Activated naive CD4-positive, alpha-beta T cell treated with anti-CD3 and anti-CD28 coated beads for 36 hours (primary cell): ENCODE measurements at regions not wholly inside any gene's neighbourhood (a gene's known extent, or its start where the extent isn't known, plus 50 kb on each side); places are given as distances from the start of the nearest gene placed in this dataset.

Experiments used
- CTCF ChIA-PET: fragments of 350-600 bp; sonication (Branson Sonifier 250); formaldehyde crosslinking; loops from one replicate; lab custom pipeline; 2021; ENCODE audit warnings: antibody characterized with exemption; lab: Charles Lee
- DNase-seq: peaks from one replicate; pipeline ENCODE4 v3.0.0-alpha.2; 2020
- H3K27ac Mint-ChIP-seq: one replicate; pipeline ENCODE4 v1.8.0; 2021; ENCODE audit warnings: mild to moderate bottlenecking, mixed read lengths
- H3K27me3 Mint-ChIP-seq: one replicate; pipeline ENCODE4 v1.8.0; 2021; ENCODE audit warnings: low read depth, mixed read lengths
- H3K36me3 Mint-ChIP-seq: one replicate; pipeline ENCODE4 v1.8.0; 2021; ENCODE audit warnings: low read depth, mixed read lengths
- H3K4me1 Mint-ChIP-seq: one replicate; pipeline ENCODE4 v1.8.0; 2021; ENCODE audit warnings: low read depth, mixed read lengths
- H3K4me3 Mint-ChIP-seq: one replicate; pipeline ENCODE4 v1.8.0; 2021; ENCODE audit warnings: mild to moderate bottlenecking, moderate library complexity, mixed read lengths
- H3K9me3 Mint-ChIP-seq: one replicate; pipeline ENCODE4 v1.8.0; 2021; ENCODE audit warnings: mixed read lengths
- intact Hi-C: fragments of 100-400 bp; cut with micrococcal nuclease; formaldehyde crosslinking; loops from one replicate; pipeline ENCODE4 v1.15.1; 2023

DNA sequence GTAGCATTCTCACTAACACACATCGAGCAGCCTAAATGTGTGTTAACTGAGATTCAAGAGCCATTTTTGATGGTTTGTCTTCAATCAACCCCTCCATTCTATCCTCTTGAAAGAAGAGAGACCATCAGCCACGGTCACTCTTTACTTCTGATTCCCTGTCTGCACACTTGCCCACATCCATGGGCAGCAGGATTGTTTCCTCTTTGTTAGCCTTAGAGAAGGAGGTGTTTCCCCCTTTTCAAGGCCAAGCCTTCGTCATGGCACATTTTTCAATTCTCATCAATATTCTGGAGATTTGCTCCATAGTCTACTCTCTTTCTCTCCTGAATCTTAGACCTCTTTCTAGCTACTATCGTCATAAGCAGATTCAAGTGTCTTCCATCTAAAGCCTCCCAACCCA is 522.4 kb upstream of the NAALADL2 start:
- no peak overlapping the region for H3K4me3 Mint-ChIP-seq
- DNase-seq: no peak
- H3K27me3 Mint-ChIP-seq: no peaks in the 10 kb centered on the region
- H3K4me1 Mint-ChIP-seq: no peaks in the 10 kb centered on the region
- no peaks in the 10 kb centered on the region for H3K36me3 Mint-ChIP-seq
- no peak overlapping the region for H3K27ac Mint-ChIP-seq
- H3K9me3 Mint-ChIP-seq: no peaks in the 10 kb centered on the region
- CTCF ChIA-PET: no interaction called here
- intact Hi-C loops: no loop called here

DNA sequence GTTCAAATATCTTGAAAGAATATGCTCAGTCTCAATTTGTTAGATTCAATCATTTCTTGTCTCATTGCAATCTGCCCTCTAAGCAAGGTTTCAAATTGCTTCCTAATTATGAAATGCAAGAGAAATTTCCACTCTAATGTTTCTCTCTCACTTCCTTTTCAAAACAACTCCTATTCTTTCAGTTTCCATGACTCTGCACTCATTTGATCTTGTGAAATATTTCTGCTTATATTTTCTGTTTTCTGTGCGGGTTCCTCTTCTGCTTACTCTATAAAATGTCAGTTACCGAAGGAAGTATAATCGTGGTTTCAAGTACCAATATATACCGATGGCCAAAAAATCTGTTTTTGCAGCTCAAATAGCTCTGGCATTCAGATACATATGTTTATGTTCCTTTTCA is 521.9 kb upstream of the NAALADL2 start:
- H3K9me3 Mint-ChIP-seq: no peaks in the 10 kb centered on the region
- no peak overlapping the region for H3K27ac Mint-ChIP-seq

DNA sequence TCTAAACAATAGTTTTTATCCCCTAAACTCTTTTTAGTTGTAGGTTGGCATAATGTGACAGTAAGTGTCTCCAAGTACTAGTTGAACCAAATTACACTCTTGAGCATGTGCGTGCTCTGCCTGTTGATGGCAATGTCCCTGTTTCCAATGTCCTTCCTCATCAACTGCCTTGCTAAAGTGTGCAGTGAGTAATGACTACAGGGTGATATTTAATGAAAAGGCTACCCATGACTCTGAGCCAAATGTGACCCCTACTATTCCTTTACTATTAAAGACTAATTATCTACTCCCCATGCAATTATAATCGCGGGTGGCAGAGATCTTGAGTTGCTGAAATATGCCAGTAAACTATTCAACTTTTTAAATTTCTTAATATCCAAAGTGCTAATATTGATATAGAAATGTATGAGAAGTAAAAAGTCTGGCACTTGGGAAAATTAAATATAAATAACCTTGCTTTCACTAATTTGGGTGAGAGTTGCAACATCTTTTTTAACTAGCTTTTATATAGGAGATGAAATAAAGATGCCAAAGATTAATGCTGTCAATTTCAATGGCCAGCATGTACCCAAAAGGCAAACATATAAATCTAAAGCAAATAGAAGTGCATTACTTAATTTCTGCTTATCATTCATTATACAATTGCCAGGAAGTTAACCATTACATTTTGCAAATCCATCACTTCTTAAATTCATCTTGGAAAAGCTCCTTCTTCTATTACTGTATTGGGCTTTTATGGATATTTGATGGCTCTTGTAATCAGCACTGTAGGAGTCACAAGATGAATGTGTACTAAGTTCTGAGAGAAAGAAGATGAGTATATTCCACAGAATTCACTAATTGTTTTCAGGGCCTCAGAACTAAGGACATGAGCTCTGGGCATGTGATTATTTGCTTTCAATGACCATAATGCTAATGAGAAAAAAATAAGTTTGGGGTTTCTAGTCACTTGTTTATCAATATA is 518.2 kb upstream of the NAALADL2 start:
- no peaks in the 10 kb centered on the region for H3K4me1 Mint-ChIP-seq
- DNase-seq: no peak
- no peak overlapping the region for H3K27ac Mint-ChIP-seq
- H3K4me3 Mint-ChIP-seq: no peak overlapping the region
- H3K36me3 Mint-ChIP-seq: no peaks in the 10 kb centered on the region
- H3K9me3 Mint-ChIP-seq: no peaks in the 10 kb centered on the region
- intact Hi-C loops: no loop called here
- no peaks in the 10 kb centered on the region for H3K27me3 Mint-ChIP-seq
- CTCF ChIA-PET: no interaction called here

More for the DNA sequence above, 521.9 kb upstream of the NAALADL2 start:
- Mint-ChIP-seq H3K4me1 (no peaks in the 10 kb centered on the region), H3K4me3 (no peak overlapping the region), H3K27me3 (no peaks in the 10 kb centered on the region), H3K36me3 (no peaks in the 10 kb centered on the region)
- no peak for DNase-seq
- CTCF ChIA-PET: no interaction called here
- intact Hi-C loops: no loop called here

DNA sequence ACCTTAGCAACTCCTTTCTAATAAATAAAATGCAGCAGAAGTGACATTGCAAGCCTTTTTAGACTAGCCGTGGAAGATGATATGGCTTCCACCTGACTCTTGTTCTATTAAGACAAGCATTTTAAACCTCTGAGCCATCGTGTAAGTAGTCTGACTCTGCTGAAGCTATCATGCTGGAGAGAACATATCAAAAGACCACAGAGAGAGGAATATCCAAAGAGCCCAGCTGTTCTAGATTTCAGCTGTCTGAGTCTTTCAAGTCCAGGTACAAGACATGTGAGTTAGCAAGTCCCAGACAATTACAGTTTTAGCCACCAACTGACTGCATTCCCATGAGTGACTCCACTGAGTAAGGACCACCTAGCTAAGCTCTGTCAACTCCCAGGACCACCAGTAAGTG is 517.0 kb upstream of the NAALADL2 start:
- Mint-ChIP-seq H3K36me3 (no peaks in the 10 kb centered on the region), H3K27ac (no peak overlapping the region), H3K4me3 (no peak overlapping the region), H3K27me3 (no peaks in the 10 kb centered on the region), H3K4me1 (no peaks in the 10 kb centered on the region), H3K9me3 (no peaks in the 10 kb centered on the region)
- CTCF ChIA-PET: no interaction called here
- intact Hi-C loops: no loop called here
- DNase-seq: no peak

DNA sequence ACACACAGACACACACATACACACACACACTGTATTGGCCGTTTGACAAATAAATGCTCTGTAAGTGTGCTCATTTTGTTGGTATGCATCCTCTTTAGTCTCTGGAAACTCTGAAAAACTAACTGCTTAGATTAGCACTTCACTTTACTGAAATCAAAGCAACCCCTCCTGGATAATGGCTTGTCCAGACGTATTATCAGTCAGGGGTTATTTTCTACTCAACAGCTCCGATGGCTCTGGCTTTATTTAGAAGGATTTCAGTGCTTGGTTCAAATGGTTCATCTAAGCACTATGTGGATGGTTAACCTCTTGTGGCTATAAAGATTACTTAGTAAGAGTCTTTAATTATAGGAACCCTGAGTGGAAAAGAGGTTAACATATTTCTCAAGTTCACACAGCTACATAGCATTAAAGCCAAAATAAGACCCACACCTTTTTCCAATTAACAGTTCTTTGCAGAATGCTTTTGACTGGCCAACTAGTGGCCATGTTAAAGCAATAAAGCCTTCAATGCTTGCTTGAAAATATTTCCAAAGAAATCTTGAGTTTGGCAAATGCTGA is 516.1 kb upstream of the NAALADL2 start:
- no peak overlapping the region for H3K4me3 Mint-ChIP-seq
- H3K9me3 Mint-ChIP-seq: no peaks in the 10 kb centered on the region
- DNase-seq: no peak
- CTCF ChIA-PET: no interaction called here
- H3K27ac Mint-ChIP-seq: no peak overlapping the region
- H3K4me1 Mint-ChIP-seq: no peaks in the 10 kb centered on the region
- no peaks in the 10 kb centered on the region for H3K36me3 Mint-ChIP-seq
- intact Hi-C loops: no loop called here
- H3K27me3 Mint-ChIP-seq: no peaks in the 10 kb centered on the region

DNA sequence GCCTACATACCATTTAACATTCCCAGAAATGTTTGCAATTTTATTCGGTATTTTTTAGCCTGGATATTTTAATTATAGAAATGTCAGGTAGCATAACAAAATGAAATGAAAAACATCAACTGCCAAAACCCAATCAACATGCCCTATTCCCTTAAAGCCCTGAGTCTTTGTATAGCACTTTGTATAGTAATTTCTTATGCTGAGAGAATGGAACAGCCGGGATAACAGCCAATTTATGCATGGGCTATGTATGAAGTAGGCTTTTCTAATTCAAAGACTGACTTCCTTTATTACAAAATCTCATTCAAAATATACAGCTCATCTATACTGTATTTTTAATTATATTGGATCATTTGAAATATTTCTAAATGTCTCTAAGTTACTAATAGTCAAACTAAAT is 513.0 kb upstream of the NAALADL2 start:
- intact Hi-C loops: no loop called here
- CTCF ChIA-PET: interaction anchor here (0.7 kb wide), 1 partner anchor 1553 kb away, joined by 4 read pairs; no protein-coding TSS in a partner anchor
- Mint-ChIP-seq H3K27me3 (no peaks in the 10 kb centered on the region), H3K9me3 (peaks cover 7% of the 10 kb centered on the region), H3K4me3 (no peak overlapping the region), H3K27ac (no peak overlapping the region), H3K4me1 (no peaks in the 10 kb centered on the region), H3K36me3 (no peaks in the 10 kb centered on the region)
- DNase-seq: no peak

DNA sequence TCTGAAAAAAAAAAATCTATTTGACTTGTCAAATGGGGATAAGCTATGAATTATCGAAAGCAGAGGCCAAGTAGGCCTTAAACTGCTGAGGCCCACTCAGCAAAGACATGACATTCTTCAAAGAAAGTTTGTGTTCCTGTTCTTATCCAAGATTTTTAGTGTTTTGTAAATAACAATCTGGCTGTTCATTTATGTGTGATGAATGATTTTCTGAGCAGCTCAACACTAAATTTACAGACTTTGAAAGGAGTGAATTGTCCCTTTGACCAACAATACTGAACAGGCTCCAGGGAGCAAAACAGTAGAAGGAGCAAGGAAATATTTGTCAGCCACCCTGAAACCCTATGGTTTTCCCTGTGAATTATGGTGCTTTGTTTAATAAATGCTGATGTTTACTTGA is 512.6 kb upstream of the NAALADL2 start:
- Mint-ChIP-seq H3K4me1 (no peaks in the 10 kb centered on the region), H3K9me3 (peaks cover 7% of the 10 kb centered on the region), H3K27me3 (no peaks in the 10 kb centered on the region), H3K36me3 (no peaks in the 10 kb centered on the region), H3K4me3 (no peak overlapping the region), H3K27ac (no peak overlapping the region)
- intact Hi-C loops: no loop called here
- DNase-seq: no peak
- CTCF ChIA-PET: interaction anchor here (0.7 kb wide), 1 partner anchor 1553 kb away, joined by 4 read pairs; no protein-coding TSS in a partner anchor

DNA sequence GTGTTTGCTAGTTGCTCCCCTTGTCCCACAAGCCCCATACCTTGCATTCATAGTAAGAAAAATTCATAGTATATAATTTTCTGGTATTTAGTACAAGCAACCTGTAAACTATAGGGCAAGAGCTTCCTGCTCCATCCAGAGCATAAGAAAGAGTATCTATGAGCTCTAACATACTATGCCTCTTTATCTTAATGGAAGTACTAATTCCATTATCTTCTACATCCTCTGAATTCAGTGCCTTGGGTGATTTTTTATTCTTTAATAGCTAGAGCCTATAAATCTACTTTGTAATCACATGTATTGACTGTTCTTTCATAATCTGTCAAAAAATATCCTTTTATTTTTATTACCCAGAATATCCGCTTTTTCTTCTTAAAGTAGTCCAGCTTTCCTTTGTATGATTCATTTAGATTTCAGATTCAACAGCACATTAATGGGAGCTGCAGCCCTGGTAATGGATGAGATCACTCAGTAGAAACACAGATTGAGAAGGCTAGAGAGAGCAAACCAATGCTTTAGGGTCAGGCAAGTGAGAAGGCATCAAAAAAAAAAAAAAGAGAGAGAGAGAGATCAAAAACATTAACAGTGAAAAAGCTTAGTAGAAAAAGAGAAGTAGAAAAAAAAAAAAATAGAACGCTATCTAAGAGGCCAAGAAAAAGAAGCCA is 511.5 kb upstream of the NAALADL2 start:
- Mint-ChIP-seq H3K27me3 (no peaks in the 10 kb centered on the region), H3K4me3 (no peak overlapping the region), H3K9me3 (peaks cover 12% of the 10 kb centered on the region), H3K36me3 (no peaks in the 10 kb centered on the region), H3K27ac (no peak overlapping the region), H3K4me1 (no peaks in the 10 kb centered on the region)
- CTCF ChIA-PET: no interaction called here
- no peak for DNase-seq
- intact Hi-C loops: no loop called here

DNA sequence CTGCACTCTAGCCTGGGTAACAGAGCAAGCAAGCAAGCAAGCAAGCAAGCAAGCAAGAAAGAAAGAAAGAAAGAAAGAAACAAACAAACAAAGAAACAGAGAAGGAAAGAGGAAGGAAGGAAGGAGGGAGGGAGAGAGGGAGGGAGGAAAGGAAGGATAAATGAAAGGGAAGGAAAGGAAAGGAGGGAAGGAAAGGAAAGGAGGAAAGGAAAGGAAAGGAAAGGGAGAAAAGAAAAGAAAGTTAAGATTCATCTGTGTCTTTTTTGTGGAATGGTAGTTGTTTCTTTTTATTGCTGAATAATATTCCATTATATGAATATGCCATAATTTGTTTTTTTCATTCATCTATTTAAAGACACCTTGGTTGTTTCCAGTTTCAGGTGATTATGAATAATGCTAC is 506.9 kb upstream of the NAALADL2 start:
- intact Hi-C loops: no loop called here
- no peak for DNase-seq
- no peaks in the 10 kb centered on the region for H3K36me3 Mint-ChIP-seq
- H3K9me3 Mint-ChIP-seq: peaks cover 12% of the 10 kb centered on the region
- no peak overlapping the region for H3K4me3 Mint-ChIP-seq
- no peaks in the 10 kb centered on the region for H3K4me1 Mint-ChIP-seq
- no peak overlapping the region for H3K27ac Mint-ChIP-seq
- CTCF ChIA-PET: no interaction called here
- no peaks in the 10 kb centered on the region for H3K27me3 Mint-ChIP-seq

DNA sequence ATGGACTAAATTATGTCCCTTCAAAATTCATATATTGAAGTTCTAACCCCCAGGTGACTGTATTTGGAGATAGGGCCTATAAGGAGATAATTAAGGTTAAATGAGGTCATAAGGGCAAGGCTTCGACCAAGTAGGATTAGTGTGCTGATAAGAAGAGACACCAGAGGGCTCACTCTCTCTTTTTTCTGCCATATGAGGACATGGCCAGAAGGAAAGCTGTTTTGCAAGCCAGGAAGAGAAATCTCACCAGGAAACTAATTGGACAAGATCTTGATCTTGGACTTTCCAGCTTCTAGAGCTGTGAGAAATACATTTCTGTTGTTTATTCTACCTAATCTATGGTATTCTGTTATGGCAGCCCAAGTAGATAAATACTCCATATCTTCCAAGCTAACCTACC is 503.6 kb upstream of the NAALADL2 start:
- intact Hi-C loops: no loop called here
- H3K9me3 Mint-ChIP-seq: peaks cover 5% of the 10 kb centered on the region
- H3K4me3 Mint-ChIP-seq: no peak overlapping the region
- CTCF ChIA-PET: no interaction called here
- no peak overlapping the region for H3K27ac Mint-ChIP-seq
- H3K27me3 Mint-ChIP-seq: no peaks in the 10 kb centered on the region
- DNase-seq: no peak
- no peaks in the 10 kb centered on the region for H3K36me3 Mint-ChIP-seq
- H3K4me1 Mint-ChIP-seq: no peaks in the 10 kb centered on the region

DNA sequence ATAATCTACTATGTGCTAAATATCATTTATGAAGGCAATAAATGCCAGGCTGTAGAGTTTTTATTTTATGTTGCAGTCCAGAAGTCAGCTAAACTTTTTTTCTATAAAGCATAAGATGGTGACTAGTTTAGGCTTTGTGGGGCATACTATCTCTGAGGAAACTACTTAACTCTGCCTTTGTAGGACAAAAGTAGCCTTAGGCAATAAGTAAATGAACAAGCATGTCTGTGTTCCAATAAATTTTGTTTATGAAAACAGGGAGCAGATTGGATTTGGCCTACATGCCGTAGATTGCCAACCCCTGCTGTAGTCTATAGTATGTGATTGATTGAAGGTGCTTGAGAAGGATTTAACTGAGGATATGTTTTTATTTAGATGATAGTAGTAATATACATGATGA is 502.5 kb upstream of the NAALADL2 start:
- Mint-ChIP-seq H3K4me1 (no peaks in the 10 kb centered on the region), H3K4me3 (no peak overlapping the region), H3K27ac (no peak overlapping the region), H3K27me3 (no peaks in the 10 kb centered on the region), H3K9me3 (peaks cover 5% of the 10 kb centered on the region), H3K36me3 (no peaks in the 10 kb centered on the region)
- CTCF ChIA-PET: no interaction called here
- no peak for DNase-seq
- intact Hi-C loops: no loop called here

DNA sequence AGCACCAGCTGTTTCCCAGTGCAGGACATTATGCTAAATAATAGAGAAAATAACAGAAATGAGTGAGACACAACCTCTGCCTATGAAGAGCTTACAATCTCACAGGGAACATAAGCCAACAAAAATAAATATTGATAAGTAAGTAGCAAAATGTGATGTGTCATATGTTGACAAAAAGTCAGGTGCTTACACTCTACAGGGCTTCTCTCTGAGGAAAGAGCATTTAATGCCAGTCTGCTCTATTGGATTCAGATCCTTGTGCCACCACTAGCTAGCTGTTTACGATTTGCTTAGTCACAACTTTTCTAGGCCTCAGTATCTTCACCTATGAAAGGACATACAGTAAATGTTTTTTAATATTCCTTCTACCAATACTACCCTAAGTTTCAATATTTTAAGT is 500.9 kb upstream of the NAALADL2 start:
- intact Hi-C loops: no loop called here
- no peaks in the 10 kb centered on the region for H3K4me1 Mint-ChIP-seq

More for the DNA sequence above, 500.9 kb upstream of the NAALADL2 start:
- no peaks in the 10 kb centered on the region for H3K27me3 Mint-ChIP-seq
- no peak for DNase-seq
- CTCF ChIA-PET: no interaction called here
- no peaks in the 10 kb centered on the region for H3K36me3 Mint-ChIP-seq
- no peak overlapping the region for H3K4me3 Mint-ChIP-seq
- H3K9me3 Mint-ChIP-seq: no peaks in the 10 kb centered on the region
- no peak overlapping the region for H3K27ac Mint-ChIP-seq
